C4-2B (cell line): ENCODE measurements at regions not wholly inside any gene's neighbourhood (a gene's known extent, or its start where the extent isn't known, plus 50 kb on each side); places are given as distances from the start of the nearest gene placed in this dataset.

ENCODE experiments used
- CTCF ChIP-seq: fragments of 450-650 bp; conservative IDR thresholded peaks from 2 replicates; pipeline ENCODE4 v1.5.1; 2017; ENCODE audit warnings: mild to moderate bottlenecking
- ZFX ChIP-seq: fragments of 450-650 bp; IDR thresholded peaks from 2 replicates; pipeline ENCODE4 v1.6.1; 2017

- TF ChIP-seq CTCF (no peak), ZFX (no peak)
These were observed 658.6 kb upstream of the RBFOX1 start for GRCh38 chr16:6674071-6674470.
